ENCODE measurements at regions not wholly inside any gene's neighbourhood (a gene's known extent, or its start where the extent isn't known, plus 50 kb on each side); places are given as distances from the start of the nearest gene placed in this dataset.

- TF ChIP-seq, protein P1, sequence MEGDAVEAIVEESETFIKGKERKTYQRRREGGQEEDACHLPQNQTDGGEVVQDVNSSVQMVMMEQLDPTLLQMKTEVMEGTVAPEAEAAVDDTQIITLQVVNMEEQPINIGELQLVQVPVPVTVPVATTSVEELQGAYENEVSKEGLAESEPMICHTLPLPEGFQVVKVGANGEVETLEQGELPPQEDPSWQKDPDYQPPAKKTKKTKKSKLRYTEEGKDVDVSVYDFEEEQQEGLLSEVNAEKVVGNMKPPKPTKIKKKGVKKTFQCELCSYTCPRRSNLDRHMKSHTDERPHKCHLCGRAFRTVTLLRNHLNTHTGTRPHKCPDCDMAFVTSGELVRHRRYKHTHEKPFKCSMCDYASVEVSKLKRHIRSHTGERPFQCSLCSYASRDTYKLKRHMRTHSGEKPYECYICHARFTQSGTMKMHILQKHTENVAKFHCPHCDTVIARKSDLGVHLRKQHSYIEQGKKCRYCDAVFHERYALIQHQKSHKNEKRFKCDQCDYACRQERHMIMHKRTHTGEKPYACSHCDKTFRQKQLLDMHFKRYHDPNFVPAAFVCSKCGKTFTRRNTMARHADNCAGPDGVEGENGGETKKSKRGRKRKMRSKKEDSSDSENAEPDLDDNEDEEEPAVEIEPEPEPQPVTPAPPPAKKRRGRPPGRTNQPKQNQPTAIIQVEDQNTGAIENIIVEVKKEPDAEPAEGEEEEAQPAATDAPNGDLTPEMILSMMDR (conservative IDR thresholded peaks at IDR 0.05; ENCODE audit: low read depth, low read length), result no peak
- DNase-seq (ENCODE audit: low read depth), result no peak
- H3K4me3 ChIP-seq (ENCODE audit: low read depth, low read length), result no peak overlapping the region
These were observed 259.2 kb downstream of the PCDH7 start for GRCh38 chr4:30979402-30979801.

- TF ChIP-seq, protein P1 (conservative IDR thresholded peaks at IDR 0.05; ENCODE audit: low read depth, low read length), result no peak
- no peak overlapping the region for H3K4me3 ChIP-seq (ENCODE audit: low read depth, low read length)
- no peak for DNase-seq (ENCODE audit: low read depth)
These were observed 269.3 kb downstream of the PCDH7 start for GRCh38 chr4:30989508-30989907.

GRCh38 chr4:30996841-30997240 lies 276.7 kb downstream of the PCDH7 start:
- TF ChIP-seq, protein P1 (conservative IDR thresholded peaks at IDR 0.05; ENCODE audit: low read depth, low read length), result no peak
- DNase-seq (ENCODE audit: low read depth), result no peak
- no peak overlapping the region for H3K4me3 ChIP-seq (ENCODE audit: low read depth, low read length)

- no peak overlapping the region for H3K4me3 ChIP-seq (ENCODE audit: low read depth, low read length)
- TF ChIP-seq, protein P1 (conservative IDR thresholded peaks at IDR 0.05; ENCODE audit: low read depth, low read length), result no peak
- no peak for DNase-seq (ENCODE audit: low read depth)
These were observed 284.9 kb downstream of the PCDH7 start for GRCh38 chr4:31005037-31005436.

- DNase-seq (ENCODE audit: low read depth), result no peak
- TF ChIP-seq, protein P1 (conservative IDR thresholded peaks at IDR 0.05; ENCODE audit: low read depth, low read length), result no peak
- H3K4me3 ChIP-seq (ENCODE audit: low read depth, low read length), result no peak overlapping the region
These were observed 287.7 kb downstream of the PCDH7 start for GRCh38 chr4:31007858-31008257.

GRCh38 chr4:31009926-31010325 lies 289.8 kb downstream of the PCDH7 start:
- TF ChIP-seq, protein P1 (conservative IDR thresholded peaks at IDR 0.05; ENCODE audit: low read depth, low read length), result no peak
- no peak overlapping the region for H3K4me3 ChIP-seq (ENCODE audit: low read depth, low read length)
- no peak for DNase-seq (ENCODE audit: low read depth)

- H3K4me3 ChIP-seq (ENCODE audit: low read depth, low read length), result no peak overlapping the region
- no peak for DNase-seq (ENCODE audit: low read depth)
- TF ChIP-seq, protein P1 (conservative IDR thresholded peaks at IDR 0.05; ENCODE audit: low read depth, low read length), result no peak
These were observed 295.0 kb downstream of the PCDH7 start for GRCh38 chr4:31015123-31015522.
